Psoas muscle (tissue), 7 donors: ENCODE measurements at regions not wholly inside any gene's neighbourhood (a gene's known extent, or its start where the extent isn't known, plus 50 kb on each side); places are given as distances from the start of the nearest gene placed in this dataset.
A peak's percentile ranks its signal among the peaks of the same experiment; 100 is the strongest.

Experiments used
- ATAC-seq, 4 donors: fragments of 200-7000 bp; cut with Tn5 transposase; one replicate each; pipeline ENCODE4 v1.9.1; 2020; ENCODE audit warnings: moderate library complexity in 3 of 4, mild to moderate bottlenecking in 2 of 4
- DNase-seq, 2 donors: peaks; one replicate each; pipeline ENCODE4 v3.0.0-alpha.2; 2020
- H3K27ac ChIP-seq: fragments of 200-600 bp; one replicate; pipeline ENCODE4 v1.8.0; 2022
- H3K27me3 ChIP-seq, 3 donors: fragments of 200-600 bp in 1 of 3; one replicate each; pipeline versions ENCODE4 v1.6.1 to v1.8.0; 2013 to 2022; ENCODE audit warnings: low read length in 2 of 3, mild to moderate bottlenecking in 2 of 3, moderate library complexity in 1 of 3; ENCODE audit not compliant: insufficient read depth in 3 of 3
- H3K36me3 ChIP-seq, 2 donors: fragments of 200-600 bp in 1 of 2; one replicate each; pipeline versions ENCODE4 v1.6.1 to v1.8.0; 2013 to 2022; ENCODE audit warnings: low read depth in 1 of 2, mild to moderate bottlenecking in 1 of 2, moderate library complexity in 1 of 2; ENCODE audit not compliant: insufficient read depth in 1 of 2
- H3K4me1 ChIP-seq: fragments of 200-600 bp; one replicate; pipeline ENCODE4 v1.8.0; 2022
- H3K4me3 ChIP-seq: fragments of 200-600 bp; one replicate; pipeline ENCODE4 v1.8.0; 2022; ENCODE audit warnings: mild to moderate bottlenecking
- H3K9me3 ChIP-seq: fragments of 200-600 bp; one replicate; pipeline ENCODE4 v1.8.0; 2022
- WGBS, 3 donors: extraction: QIAGEN DNeasy Blood & Tissue Kit; methylation state at CpG; one replicate each; pipeline versions ENCODE4 v1.1.6 to v1.1.7; 2013; 5-methylcytosine and 5-hydroxymethylcytosine counted together
- intact Hi-C, 2 donors: fragments of 100-400 bp; cut with DNase I; formaldehyde crosslinking; loops; one replicate each; pipeline versions ENCODE4 v1.11.0 to v1.14.2; 2022
- TF ChIP-seq, protein P1 (sequence below): fragments of 200-600 bp; IDR thresholded peaks from one replicate; pipeline ENCODE4 v1.8.0; 2022; ENCODE audit warnings: antibody characterized with exemption
- donor health status: healthy with polysubstance abuse.
- donor health status: DM: no; HTN: no; CAD: no; lungs with moderate emphysema.
- donor health status: Bipolar disorder and iron deficiency.
- donor health status: healthy.
- donor health status: DM: yes; HTN: yes; CAD: no.
- donor health status: DM: no; HTN: no; CAD: no.
- donor health status: DM: yes; HTN: yes; CAD: no.

DNA sequence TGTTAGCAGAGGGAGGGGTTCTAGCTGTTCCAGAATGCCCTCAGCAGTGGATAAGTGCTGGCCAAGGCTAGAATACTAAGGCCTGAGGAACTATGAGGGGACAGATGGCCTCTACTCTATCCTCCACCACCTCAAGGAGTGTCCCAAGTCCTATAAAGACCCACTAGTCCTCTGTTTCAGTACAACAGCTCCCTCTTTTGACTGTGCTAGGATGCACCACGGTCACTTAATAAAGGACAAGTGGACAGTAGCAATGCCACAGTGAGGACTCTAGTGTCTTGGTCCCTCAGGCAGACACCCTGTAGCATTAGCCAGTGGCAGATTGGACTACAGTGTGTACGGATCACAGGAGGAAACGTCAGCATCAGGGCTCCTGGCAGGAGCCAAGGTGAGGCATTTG, 171.8 kb upstream of the PROK2 start:
- no peaks in the 10 kb centered on the region for H3K36me3 ChIP-seq
- no peaks in the 10 kb centered on the region for H3K27me3 ChIP-seq
- TF ChIP-seq, protein P1, sequence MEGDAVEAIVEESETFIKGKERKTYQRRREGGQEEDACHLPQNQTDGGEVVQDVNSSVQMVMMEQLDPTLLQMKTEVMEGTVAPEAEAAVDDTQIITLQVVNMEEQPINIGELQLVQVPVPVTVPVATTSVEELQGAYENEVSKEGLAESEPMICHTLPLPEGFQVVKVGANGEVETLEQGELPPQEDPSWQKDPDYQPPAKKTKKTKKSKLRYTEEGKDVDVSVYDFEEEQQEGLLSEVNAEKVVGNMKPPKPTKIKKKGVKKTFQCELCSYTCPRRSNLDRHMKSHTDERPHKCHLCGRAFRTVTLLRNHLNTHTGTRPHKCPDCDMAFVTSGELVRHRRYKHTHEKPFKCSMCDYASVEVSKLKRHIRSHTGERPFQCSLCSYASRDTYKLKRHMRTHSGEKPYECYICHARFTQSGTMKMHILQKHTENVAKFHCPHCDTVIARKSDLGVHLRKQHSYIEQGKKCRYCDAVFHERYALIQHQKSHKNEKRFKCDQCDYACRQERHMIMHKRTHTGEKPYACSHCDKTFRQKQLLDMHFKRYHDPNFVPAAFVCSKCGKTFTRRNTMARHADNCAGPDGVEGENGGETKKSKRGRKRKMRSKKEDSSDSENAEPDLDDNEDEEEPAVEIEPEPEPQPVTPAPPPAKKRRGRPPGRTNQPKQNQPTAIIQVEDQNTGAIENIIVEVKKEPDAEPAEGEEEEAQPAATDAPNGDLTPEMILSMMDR = no peak
- no peak for DNase-seq
- H3K4me3 ChIP-seq = no peak overlapping the region
- H3K27ac ChIP-seq = no peak overlapping the region
- intact Hi-C loops = loop anchor here (5.0 to 10.0 kb wide), 2 partner anchors 866 to 868 kb away; no protein-coding TSS in a partner anchor
- 86 to 92% (median 88%) methylated on average over 3 of the region's 3 CpGs for WGBS, 3 donors
- H3K9me3 ChIP-seq = no peaks in the 10 kb centered on the region
- no peaks in the 10 kb centered on the region for H3K4me1 ChIP-seq
- ATAC-seq = no peak

DNA sequence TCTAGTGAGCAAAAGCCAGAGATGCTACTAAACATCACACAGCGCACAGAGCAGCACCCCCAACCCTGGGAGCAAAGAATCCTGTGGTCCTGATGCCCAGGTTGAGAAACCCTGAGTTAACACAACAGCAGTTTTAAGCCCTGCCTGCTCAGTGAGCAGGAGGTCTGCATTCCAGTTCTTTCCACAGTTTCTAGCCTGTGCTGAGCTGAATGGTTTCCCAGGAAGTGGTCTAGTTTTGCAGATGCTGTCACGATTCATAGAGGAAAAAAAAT, 171.1 kb upstream of the PROK2 start:
- H3K27me3 ChIP-seq = no peaks in the 10 kb centered on the region
- no peaks in the 10 kb centered on the region for H3K9me3 ChIP-seq
- WGBS, 3 donors = 57 to 76% (median 68%) methylated on average over 2 of the region's 2 CpGs
- no peak overlapping the region for H3K27ac ChIP-seq
- DNase-seq (no peak), ATAC-seq (peak in 1 of 4 donors; percentile 33)
- no peak overlapping the region for H3K4me3 ChIP-seq
- H3K4me1 ChIP-seq = no peaks in the 10 kb centered on the region
- intact Hi-C loops = loop anchor here (5.0 to 10.0 kb wide), 2 partner anchors 866 to 869 kb away; no protein-coding TSS in a partner anchor
- no peaks in the 10 kb centered on the region for H3K36me3 ChIP-seq
- TF ChIP-seq, protein P1 = no peak

DNA sequence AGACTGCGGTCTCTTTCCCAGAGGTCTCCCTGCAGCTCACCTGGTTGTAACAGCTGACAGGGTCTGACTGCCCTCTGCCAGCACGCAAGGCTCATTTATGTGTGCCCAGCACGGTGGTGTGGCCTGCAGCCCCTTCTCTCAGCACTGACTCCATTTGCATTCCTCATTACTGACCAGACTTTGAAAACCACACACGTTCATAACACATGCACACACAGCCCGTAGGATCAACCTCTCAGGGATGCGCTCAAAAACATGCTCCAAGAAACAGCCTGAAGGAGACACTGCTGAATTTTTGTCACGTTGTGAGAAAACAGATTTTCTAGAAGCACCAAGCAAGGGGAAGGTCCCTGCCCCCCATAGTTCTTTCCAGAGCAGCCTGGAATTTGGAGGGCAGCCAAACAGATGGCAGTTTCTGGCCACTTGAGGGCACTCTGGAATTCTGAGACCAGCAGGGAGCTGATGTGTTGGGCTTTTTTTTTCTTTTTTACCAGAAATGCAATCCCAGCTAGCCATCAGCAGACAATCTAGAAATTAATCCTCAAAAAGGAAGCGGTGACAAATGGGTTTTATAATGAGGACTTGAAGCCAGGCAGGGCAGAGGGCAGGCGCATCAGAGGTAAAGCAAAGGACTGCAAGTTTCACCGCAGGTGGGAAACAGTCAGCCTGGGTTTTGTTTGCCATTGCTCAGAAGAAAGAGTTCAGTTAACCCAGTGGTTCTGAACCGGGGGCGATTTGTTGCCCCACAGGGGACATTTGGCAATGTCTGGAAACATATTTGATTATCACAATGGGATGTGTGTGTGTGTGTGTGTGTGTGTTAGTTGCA, 170.5 kb upstream of the PROK2 start:
- Histone ChIP-seq H3K36me3 (no peaks in the 10 kb centered on the region), H3K4me1 (no peaks in the 10 kb centered on the region), H3K9me3 (no peaks in the 10 kb centered on the region), H3K27ac (no peak overlapping the region), H3K4me3 (no peak overlapping the region), H3K27me3 (no peaks in the 10 kb centered on the region)
- TF ChIP-seq, protein P1 = peak; percentile 66
- DNase-seq = peak; percentile 60 to 76
- intact Hi-C loops = loop anchor here (5.0 to 10.0 kb wide), 2 partner anchors 867 to 869 kb away; no protein-coding TSS in a partner anchor
- peak; percentile 70 to 88 (median 74) for ATAC-seq
- WGBS, 3 donors = 35 to 39% (median 36%) methylated on average over 12 of the region's 12 CpGs

DNA sequence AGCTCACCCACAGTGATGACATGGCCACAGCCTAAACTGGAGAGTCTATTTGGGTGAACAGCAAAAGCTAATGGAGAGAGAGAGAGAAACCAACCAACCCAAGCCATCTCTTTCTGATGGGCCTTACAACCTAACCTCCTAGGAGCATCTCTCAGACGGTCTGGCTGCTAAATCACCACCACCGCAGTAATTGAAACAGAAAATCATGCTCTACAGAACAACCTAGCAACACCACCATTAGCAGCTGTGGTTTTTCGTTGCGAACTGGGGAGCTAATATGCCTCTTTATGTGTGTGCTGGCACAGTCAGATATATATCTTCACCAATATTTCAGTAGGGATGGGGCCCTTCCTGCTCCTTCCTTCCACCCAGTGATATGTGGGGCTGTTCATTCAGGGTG, 166.9 kb upstream of the PROK2 start:
- Histone ChIP-seq H3K27me3 (no peaks in the 10 kb centered on the region), H3K4me3 (no peak overlapping the region), H3K9me3 (no peaks in the 10 kb centered on the region), H3K27ac (no peak overlapping the region), H3K36me3 (no peaks in the 10 kb centered on the region), H3K4me1 (no peaks in the 10 kb centered on the region)
- TF ChIP-seq, protein P1 = no peak
- ATAC-seq (no peak), DNase-seq (no peak)
- intact Hi-C loops = loop anchor here in 1 of 2 donors (10.0 kb wide), 1 partner anchor 873 kb away; no protein-coding TSS in a partner anchor
- WGBS, 3 donors = 63 to 71% (median 67%) methylated on average over 4 of the region's 4 CpGs
